GM19455 (cell line): ENCODE measurements at regions not wholly inside any gene's neighbourhood (a gene's known extent, or its start where the extent isn't known, plus 50 kb on each side); places are given as distances from the start of the nearest gene placed in this dataset.

Source experiments
- ATAC-seq: cut with Tn5 transposase; IDR thresholded peaks from one replicate; pipeline ENCODE4 v1.9.1; 2021; ENCODE audit not compliant: unreplicated experiment

DNA sequence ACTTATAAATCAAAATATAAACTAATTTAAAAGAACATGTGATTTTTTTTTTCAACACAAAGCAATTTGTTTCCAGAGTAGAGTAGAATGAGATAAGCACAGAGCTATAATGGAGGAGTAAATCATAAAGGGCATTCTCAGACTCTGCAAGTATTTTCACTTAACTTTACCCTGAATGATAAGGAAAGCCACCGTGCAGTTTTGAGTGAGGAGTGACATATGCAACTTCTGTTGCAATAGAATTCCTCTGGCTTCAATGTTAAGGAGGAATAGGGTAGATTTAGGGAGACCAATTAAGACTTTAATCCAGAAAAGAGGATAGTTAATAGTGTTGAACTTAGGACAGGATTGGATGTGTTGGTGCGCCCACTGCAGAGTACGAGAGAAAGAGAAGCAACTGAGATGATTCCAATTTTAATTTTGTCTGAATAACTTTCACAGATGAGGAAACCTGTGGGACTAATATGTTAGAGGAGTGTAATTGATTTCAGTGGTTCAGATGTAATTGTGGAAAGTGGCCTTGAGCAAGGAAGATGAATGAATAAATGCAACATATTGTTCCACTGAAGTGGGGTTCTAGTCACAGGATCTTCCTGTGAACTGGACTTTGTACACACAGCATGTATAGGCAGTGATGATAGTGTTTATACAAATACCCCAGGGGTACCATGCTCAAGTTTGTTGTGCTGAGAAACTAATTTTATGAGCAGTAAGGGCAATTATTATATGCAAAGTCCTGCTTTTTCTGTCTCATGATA lies 255.5 kb upstream of the ANO3 start:
- no peak for ATAC-seq

DNA sequence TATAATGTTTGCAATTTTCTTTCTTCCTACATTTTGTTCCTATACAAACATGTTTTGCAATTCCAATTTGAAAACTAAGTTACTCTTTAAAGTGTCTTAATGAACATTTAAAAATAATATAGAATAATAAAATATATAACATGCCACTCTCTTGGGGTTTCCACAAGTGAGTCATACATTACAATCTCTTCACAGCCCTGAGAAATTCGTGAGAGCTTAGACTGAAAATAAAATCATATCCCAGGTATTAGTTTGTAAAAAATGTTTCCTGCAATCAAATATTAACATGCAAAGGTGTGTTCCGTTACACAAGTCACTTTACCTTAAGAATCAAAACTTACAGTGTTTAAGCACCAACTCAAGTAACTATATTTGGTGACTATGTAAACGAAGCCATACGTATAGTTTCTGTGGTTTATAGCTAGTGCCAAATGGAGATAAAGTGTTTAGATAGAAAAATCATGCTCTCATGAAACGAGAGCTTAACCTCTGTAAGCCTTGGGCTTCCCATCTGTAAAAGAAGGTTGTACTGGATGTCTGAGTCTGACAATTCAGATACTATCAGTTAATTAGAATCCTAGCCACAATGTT lies 253.6 kb upstream of the ANO3 start:
- ATAC-seq: peak; percentile 80

DNA sequence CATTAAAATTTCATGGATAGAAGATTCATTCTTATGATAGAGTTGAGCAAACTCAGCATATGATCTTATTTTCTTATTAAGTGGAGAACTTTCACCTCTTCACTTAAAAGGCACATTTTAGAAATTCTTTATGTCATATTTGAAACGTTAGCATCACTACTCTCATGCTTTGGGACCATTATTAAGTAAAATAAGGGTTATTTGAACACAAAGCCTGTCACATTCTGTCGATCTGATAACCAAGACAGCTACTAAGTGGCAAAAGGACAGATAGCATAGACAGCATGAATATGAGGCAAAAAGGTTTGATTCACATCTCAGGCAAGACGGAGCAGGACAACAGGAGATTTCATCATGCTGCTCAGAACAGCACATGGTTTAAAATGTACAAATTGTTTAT lies 247.6 kb upstream of the ANO3 start:
- no peak for ATAC-seq

DNA sequence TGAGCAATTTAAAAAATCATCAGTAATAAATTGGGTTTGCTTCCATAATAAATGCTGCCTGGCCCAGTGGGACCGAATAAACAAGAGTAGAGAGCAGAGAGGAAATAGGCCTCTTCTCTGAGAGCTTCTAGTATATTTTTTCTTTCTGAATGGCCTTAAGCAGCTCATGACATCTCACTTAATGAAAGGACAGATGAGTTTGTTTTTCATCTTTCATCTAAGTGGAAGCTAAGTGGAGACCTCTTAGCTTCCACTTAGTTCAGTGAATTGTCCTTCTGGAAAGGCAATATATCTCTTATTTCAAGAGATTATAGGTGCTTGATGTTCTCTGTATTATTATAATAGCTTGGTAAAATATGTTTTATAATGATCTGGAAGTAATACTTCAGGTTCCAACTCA lies 245.9 kb upstream of the ANO3 start:
- no peak for ATAC-seq

DNA sequence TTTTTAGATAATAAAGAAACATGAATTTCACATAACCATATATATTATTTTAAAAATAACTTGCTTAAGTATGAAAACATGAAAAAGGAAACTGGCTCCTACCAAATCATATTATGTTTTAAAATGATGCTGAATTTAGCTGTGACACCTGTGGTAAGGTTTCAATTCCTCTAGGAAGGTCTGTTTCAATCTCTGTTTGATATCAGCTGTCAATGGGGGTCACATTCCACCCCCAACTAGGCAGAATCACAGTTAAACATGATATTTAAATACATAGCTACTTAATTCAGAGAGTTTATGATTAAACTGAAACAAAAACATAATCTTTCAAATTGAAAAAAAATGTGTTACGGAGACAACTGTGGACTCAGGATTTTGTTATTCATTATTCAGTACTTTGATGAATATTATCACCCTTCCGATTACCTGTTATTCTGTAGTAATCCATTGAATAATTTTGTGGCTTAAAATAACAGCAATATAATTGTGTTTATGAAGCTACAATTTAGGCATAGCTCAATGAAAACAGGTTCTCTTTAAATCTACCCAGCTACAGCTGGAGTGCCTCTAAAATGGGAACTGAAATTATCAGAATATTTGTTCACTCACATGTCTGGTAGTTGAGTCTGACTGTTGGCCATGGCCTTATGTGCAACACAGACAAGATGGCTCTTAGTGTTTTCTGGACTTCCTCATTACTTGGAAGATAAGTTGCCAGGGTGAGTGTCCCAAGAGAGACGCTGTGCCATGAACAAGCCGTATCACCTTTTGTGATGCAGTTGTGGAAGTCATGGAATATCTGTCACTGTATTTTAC lies 244.6 kb upstream of the ANO3 start:
- ATAC-seq: peak; percentile 95

DNA sequence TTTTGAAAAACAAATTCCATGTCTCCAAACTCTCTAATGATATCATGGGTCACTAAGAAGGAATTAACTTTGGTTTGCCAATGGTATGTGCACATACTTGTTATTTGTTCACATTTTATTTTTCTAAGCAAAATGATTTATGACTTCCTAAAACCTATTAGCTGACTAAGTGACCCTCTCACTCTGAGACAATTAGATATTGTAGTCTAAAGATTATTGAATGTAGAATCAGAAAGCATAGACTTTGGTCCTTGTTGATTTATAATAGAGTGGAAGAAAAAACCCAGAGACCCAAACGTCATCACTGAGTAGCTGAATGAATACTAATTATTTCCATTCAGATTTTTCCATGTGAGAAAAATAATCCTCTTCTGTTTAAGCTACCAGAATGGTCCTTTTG lies 243.5 kb upstream of the ANO3 start:
- ATAC-seq: no peak

DNA sequence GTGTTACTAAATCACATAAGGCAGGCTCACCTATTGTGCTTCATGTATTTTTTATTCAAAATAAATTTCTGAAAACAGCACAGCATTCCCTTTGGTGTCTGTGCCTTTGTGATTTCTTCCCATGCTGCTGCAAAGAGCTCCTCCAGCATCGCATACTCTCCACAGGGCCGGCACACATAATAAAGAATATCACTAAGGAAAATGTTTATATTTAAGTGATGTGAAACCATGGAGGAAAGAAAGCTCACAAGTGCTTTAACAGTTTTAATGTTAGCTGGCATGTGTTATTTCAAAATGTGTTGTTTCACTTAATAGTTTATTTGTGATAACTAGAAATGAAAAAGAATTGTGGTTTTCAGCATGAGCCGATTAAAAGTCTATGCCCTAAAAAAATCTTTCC lies 241.3 kb upstream of the ANO3 start:
- no peak for ATAC-seq

DNA sequence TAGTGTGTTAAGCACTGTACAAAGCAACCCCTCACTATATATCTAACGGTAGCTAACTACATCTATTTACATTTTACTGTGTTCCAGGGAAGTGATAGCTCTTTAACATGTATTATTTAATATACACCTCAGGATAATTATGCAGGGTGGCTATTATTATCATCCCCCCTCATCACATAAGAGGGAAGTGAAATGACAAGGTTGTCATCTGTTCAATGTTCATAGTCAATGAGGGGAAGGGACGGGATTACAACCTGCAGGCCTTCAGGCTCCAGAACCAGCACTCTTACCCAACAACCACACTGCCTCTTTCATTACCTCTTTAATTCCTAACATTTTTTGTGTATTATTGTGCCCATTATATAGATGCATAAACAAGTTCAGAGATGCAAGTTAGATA lies 238.7 kb upstream of the ANO3 start:
- no peak for ATAC-seq

DNA sequence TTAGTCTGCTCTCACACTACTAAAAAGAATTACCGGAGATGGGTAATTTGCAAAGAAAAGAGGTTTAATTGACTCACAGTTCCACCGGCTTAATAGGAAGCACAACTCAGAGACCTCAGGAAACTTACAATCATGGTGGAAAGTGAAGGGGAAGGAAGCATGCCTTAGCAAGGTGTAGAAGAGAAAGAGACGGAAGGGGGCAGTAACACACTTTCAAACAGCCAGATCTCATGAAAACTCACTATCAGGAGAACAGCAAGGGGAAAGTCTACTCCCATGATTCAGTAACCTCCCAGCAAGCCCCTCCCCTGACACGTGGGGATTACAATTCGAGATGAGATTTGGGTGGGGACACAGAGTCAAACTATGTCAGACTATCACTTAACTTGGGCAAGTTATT lies 236.6 kb upstream of the ANO3 start:
- ATAC-seq: no peak

DNA sequence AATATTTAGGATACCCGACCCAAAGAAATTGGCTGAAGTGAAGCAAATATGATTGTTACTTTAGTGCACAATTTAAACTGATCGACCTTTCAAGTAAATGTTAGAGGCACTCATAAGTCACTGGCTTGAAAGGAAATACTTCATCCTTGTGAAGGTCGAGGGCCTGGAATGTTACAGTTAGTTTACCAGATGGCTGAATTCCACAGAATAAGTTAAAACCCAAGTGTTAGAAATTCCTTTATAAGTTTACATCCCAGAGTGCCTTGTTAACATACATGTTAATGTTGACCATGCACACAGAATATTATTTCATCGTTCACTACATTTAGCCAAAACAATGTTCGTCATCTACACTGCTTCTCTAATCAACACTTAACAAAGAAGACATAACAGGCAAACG lies 235.5 kb upstream of the ANO3 start:
- ATAC-seq: no peak

DNA sequence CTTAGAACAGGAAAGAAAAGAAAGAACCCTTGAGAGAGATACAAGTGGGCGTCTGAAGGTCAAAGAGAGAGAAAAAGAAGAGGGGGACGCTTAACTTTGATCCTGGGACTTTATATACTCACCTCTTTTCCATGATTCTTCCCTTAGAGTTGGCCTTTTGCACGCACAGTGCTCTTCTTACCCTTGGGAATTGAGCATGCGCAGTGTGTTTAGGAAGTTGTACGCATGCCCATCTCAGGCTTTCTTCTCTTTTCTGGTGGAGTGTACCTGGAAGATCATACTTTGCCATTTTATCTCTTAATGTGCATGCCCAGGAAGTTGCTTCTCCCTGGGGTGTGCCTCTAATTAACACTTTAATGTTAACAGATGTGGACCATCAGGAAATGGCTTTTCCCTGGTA lies 229.6 kb upstream of the ANO3 start:
- ATAC-seq: no peak

DNA sequence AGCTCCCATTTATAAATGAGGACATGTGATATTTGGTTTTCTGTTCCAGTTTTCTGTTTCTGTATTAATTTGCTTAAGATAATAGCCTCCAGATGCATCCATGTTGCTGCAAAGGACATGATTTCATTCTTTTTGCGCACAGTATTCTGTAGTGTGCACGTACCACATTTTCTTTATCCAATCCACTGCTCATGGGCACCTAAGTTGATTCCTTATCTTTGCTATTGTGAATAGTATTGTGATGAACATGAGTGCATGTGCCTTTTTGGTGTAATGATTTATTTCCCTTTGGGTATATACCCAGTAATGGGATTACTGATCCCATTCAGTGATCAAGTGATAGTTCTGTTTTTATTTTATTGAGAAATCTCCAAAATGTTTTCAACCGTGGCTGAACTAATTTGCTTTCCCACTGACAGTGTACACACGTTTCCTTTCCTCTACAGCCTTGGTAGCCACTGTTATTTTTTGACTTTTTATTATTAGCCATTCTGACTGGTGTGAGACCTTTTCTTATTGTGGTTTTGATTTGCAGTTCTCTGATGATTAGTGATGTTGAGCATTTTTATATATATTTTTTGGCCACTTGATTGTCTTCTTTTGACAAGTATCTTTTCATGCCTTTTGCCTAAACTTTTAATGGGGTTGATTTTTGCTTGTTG lies 226.0 kb upstream of the ANO3 start:
- ATAC-seq: no peak

DNA sequence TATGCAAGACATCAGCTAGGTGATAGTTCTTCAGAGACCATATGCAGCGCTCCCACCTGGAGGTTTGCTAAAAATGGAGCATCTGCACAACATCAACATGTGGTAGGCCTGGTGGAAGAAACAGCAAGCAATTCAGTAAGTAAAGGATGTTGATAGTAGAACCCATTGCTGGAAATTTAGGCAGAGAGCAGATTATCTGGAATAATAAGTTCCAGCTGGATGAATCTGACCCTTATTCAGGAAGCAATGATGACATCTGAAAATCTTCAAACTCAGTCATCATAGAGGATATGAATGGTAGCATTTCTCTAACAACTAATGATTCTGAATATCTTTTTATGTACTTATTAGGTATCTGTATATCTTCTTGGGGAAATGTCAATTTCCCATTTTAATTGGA lies 225.2 kb upstream of the ANO3 start:
- ATAC-seq: no peak

DNA sequence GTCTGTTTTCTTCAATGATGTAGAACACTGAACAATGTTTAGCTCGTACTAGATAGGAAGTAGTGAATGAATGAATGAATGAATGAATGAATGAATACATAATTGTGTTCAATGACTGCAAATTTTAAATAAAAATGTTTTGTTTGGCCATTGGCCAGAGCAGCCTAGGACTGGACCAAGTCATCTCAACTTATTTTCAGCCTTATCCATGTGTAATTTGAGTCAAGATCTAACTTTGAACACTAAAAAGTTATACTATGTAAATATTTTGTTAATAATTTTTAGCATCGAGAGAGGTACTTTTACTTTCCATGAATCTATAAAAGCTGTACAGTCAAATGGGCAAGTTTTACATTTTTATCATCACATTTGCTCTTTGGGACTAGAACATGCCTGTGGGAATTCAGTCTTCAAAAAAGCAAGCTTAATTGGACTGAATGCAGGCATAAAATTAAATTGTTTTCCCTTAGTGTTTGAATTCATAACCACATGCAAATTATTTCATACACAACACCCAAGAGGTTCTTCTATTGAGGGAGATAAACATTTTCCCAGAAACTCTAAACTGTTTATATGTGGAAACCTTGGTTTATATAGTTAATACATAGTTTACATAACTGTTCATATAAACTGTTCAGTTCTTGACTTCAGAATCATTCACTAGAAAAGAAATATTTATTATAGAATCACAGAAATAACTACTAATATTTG lies 222.1 kb upstream of the ANO3 start:
- ATAC-seq: no peak

DNA sequence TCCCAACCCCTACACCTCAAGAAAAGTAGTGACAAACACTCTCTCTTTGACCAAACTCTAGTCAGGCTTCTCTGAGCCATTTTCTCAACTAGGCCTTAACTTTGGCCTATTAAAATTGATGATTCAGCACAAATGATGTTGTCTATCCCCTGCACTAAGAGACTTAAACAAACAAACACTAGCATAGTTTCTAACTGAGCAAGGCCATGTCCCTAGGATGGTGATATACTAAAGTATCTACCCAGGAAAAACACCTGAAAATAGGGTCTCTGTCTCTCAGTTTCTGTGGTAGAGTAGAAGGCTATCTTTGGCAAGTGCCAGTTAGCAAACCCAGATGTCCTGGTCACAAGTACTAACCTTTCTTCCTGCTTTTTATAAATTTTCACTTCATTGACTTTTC lies 219.7 kb upstream of the ANO3 start:
- no peak for ATAC-seq

DNA sequence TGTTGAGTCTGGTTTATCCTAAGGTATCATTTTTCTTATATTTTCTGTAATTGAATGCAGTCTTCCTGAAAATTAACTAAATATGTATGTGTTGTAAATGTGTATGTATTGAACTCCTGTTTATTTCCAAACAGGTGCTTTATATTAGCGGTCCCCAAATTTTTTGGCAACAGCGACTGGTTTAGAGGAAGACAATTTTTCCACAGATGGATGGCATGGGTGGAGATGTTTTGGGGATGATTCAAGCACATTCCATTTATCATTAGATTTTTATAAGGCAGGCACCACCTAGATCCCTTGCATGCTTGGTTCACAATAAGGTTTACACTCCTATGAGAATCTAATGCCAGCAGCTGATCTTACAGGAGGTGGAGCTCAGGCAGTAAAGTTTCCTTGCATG lies 210.5 kb upstream of the ANO3 start:
- no peak for ATAC-seq

DNA sequence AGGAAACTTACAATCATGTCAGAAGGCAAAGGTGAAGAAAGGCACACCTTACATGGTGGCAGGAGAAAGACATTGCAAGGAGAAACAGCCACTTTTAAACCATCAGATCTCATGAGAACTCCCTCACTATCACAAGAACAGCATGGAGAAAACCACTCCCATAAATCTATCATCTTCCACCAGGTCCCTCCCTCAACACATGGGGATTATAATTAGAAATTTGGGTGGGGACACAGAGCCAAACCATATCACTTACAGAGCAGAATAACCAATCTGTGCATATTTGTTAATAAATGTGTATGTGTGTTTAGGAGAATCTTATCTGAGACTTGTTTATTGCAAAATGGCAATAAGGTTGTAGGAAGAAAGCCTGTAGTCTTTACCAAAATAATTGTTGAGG lies 205.2 kb upstream of the ANO3 start:
- ATAC-seq: no peak

DNA sequence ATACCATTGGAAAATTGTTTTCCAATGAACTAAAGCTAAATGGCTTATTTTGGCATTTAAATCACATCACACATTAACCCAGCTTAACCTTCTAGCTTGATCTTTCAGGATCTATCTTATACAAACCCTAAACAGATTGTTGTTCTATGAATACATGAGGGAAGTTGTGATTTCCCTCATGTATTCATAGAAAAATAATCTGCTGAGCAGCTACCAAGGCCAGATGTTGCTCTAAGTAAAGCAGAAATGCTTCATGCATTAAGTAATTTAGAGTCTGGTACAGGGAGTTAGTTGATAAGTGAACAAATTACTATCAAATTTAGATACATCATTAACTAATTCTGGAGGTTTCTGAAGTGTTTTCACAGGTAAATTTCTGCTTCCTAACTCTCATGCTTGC lies 204.6 kb upstream of the ANO3 start:
- ATAC-seq: no peak

DNA sequence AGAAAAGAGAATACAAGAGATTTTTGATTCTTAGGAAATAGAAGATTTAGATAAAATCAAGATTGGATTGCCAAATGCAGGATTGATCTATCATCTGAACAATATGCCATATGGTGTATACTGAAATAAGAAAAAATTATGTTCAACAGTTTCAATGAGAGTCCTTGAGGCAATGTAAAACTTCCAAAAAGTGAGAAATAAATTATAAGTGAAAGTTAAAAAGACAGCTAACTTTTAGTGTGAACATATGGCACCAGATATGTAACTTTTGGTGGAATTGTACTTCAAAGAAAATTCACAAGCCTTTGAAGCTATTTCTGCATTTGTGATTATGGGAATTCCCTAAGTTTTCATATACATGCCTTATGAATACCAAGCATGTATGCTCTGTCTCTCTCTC lies 200.5 kb upstream of the ANO3 start:
- no peak for ATAC-seq

DNA sequence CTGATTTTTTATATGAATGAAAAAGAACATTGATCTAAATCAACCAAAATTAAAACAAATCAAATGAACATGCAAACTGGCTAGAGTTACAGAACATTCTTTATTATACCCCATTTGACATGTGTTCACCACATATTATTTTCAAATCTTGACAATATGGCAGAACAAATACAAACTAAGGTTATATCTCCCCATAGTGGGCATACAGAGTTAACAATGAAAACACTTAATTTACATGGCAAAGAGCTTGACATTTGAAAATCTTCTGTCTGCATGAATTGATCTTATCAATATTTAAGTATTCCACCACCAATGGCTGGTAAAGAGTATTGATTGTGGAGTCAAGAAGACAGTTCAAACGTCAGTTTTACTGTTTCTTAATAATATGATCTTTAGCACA lies 197.9 kb upstream of the ANO3 start:
- no peak for ATAC-seq
